ENCODE measurements at regions not wholly inside any gene's neighbourhood (a gene's known extent, or its start where the extent isn't known, plus 50 kb on each side); places are given as distances from the start of the nearest gene placed in this dataset.

GRCh38 chr17:13940858-13941665, 128.2 kb upstream of the COX10 start:
- TF ChIP-seq CTCF (IDR thresholded peaks at IDR 0.05), result no peak

- TF ChIP-seq CTCF (IDR thresholded peaks at IDR 0.05), result no peak
Observed at GRCh38 chr17:13941781-13942180, 127.5 kb upstream of the COX10 start.

- TF ChIP-seq CTCF (IDR thresholded peaks at IDR 0.05), result no peak
Observed at GRCh38 chr17:13943909-13944308, 125.4 kb upstream of the COX10 start.

- TF ChIP-seq CTCF (IDR thresholded peaks at IDR 0.05), result no peak
Observed at GRCh38 chr17:13947499-13947898, 121.8 kb upstream of the COX10 start.

- no peak for TF ChIP-seq CTCF (IDR thresholded peaks at IDR 0.05)
Observed at GRCh38 chr17:13952009-13952750, 117.1 kb upstream of the COX10 start.

GRCh38 chr17:13953841-13954240, 115.5 kb upstream of the COX10 start:
- no peak for TF ChIP-seq CTCF (IDR thresholded peaks at IDR 0.05)

- TF ChIP-seq CTCF (IDR thresholded peaks at IDR 0.05), result no peak
Observed at GRCh38 chr17:13957636-13958035, 111.7 kb upstream of the COX10 start.
